Heart right ventricle (tissue), 16 donors: ENCODE measurements at regions not wholly inside any gene's neighbourhood (a gene's known extent, or its start where the extent isn't known, plus 50 kb on each side); places are given as distances from the start of the nearest gene placed in this dataset.

Experiments used
- ATAC-seq, 8 donors: fragments of 200-7000 bp; cut with Tn5 transposase; one replicate each; pipeline ENCODE4 v1.9.1; 2020; ENCODE audit warnings: mild to moderate bottlenecking in 8 of 8, moderate library complexity in 8 of 8, moderate number of reproducible peaks in 1 of 8
- DNase-seq, 2 donors: peaks; one replicate each; pipeline ENCODE4 v3.0.0-alpha.2; 2020
- H3K27ac ChIP-seq, 10 donors: fragments of 200-600 bp; sonication (generic) in 2 of 10; one replicate each; pipeline versions ENCODE4 v1.5.0 to v1.8.0; 2020 to 2022; ENCODE audit warnings: mild to moderate bottlenecking in 3 of 10
- H3K27me3 ChIP-seq, 7 donors: fragments of 200-600 bp; one replicate each; pipeline ENCODE4 v1.8.0; 2021 to 2022; ENCODE audit warnings: mild to moderate bottlenecking in 2 of 7
- H3K36me3 ChIP-seq, 9 donors: fragments of 200-600 bp; sonication (generic) in 1 of 9; one replicate each; pipeline versions ENCODE4 v1.5.0 to v1.8.0; 2020 to 2022; ENCODE audit warnings: mild to moderate bottlenecking in 2 of 9
- H3K4me1 ChIP-seq, 9 donors: fragments of 200-600 bp; sonication (generic) in 1 of 9; one replicate each; pipeline versions ENCODE4 v1.5.0 to v1.8.0; 2020 to 2022; ENCODE audit warnings: mild to moderate bottlenecking in 4 of 9
- H3K4me3 ChIP-seq, 10 donors: fragments of 200-600 bp; sonication (generic) in 2 of 10; one replicate each; pipeline versions ENCODE4 v1.5.0 to v1.8.0; 2020 to 2022; ENCODE audit warnings: mild to moderate bottlenecking in 7 of 10, moderate library complexity in 2 of 10
- H3K9me3 ChIP-seq, 11 donors: fragments of 200-600 bp in 10 of 11; sonication (generic) in 2 of 11; one replicate each; pipeline versions ENCODE4 v1.5.0 to v1.8.0; 2013 to 2022; ENCODE audit warnings: mild to moderate bottlenecking in 2 of 11, control low read depth in 1 of 11, moderate library complexity in 1 of 11
- CTCF ChIP-seq, 9 donors: fragments of 200-600 bp; sonication (generic) in 2 of 9; IDR thresholded peaks; one replicate each; pipeline versions ENCODE4 v1.5.0 to v1.8.0; 2021 to 2022; ENCODE audit warnings: antibody characterized with exemption in 9 of 9, mild to moderate bottlenecking in 5 of 9, moderate library complexity in 1 of 9
- WGBS, 2 donors: extraction: QIAGEN DNeasy Blood & Tissue Kit; methylation state at CpG; one replicate each; pipeline ENCODE4 v1.1.7; 2013; ENCODE audit warnings: inconsistent platforms in 1 of 2; 5-methylcytosine and 5-hydroxymethylcytosine counted together
- intact Hi-C, 10 donors: fragments of 100-400 bp; cut with DNase I; formaldehyde crosslinking; loops; one replicate each; pipeline versions ENCODE4 v1.11.1 to v1.14.2; 2022
- donor health status: Arrhythmogenic right ventricular cardiomyopathy.
- donor health status: ischemic (EF 13 %, LVEDD 7.1; RV severe dilation, severe dysfunction).
- donor health status: healthy with polysubstance abuse.
- donor health status: DM: no; HTN: yes; CAD: no.
- donor health status: DM: no; HTN: no; CAD: no.
- donor health status: ischemic (EF 25% LVEDD 6.9; RV normal size, moderate dysfunction).
- donor health status: ischemic (EF 25% LVEDD 5.7; RV mildly dilated, moderate dysfunction).
- donor health status: healthy.
- donor health status: DM: yes; HTN: yes; CAD: no.
- donor health status: Ischemic cardiomyopathy.
- donor health status: ischemic (EF 35%, LVEDD 5.7; RV mildly dilated, moderate dysfunction).
- donor health status: nonischemic (EF 11% LVEDD 7.7; RV severe dilation, severe dysfunction).
- donor health status: DM: yes; HTN: yes; CAD: no.
- donor health status: PGD.
- donor health status: ischemic (EF 29% LVEDD 5.4; RV normal size, mild dysfunction).
- donor health status: nonischemic (EF 23%, LVEDD 6.1; RV moderate dilation, normal function).

- no peak for TF ChIP-seq CTCF (IDR thresholded peaks at IDR 0.05)
- no peaks in the 10 kb centered on the region for H3K4me1 ChIP-seq
- H3K9me3 ChIP-seq: no peaks in the 10 kb centered on the region
- DNase-seq: no peak
- WGBS, 2 donors: 62 to 66% methylated on average over 2 of the region's 2 CpGs
- H3K4me3 ChIP-seq: no peak overlapping the region
- H3K36me3 ChIP-seq: no peaks in the 10 kb centered on the region
- peaks cover 0 to 4% (median 0%) of the 10 kb centered on the region in 7 donors for H3K27me3 ChIP-seq
- ATAC-seq: no peak
- intact Hi-C loops: no loop called here
- H3K27ac ChIP-seq: no peak overlapping the region
Measured at GRCh38 chr5:13574574-13574973, 369.9 kb downstream of the DNAH5 start.

- Histone ChIP-seq H3K27me3 (peaks cover 0 to 4% (median 0%) of the 10 kb centered on the region in 7 donors), H3K36me3 (no peaks in the 10 kb centered on the region), H3K27ac (no peak overlapping the region), H3K4me1 (no peaks in the 10 kb centered on the region), H3K9me3 (no peaks in the 10 kb centered on the region), H3K4me3 (no peak overlapping the region)
- ATAC-seq (no peak), DNase-seq (no peak)
- TF ChIP-seq CTCF (IDR thresholded peaks at IDR 0.05): no peak
- intact Hi-C loops: no loop called here
- 54 to 70% methylated on average over 4 of the region's 4 CpGs for WGBS, 2 donors
Measured at GRCh38 chr5:13572163-13572562, 372.3 kb downstream of the DNAH5 start.

GRCh38 chr5:13569090-13569715 is 375.3 kb downstream of the DNAH5 start:
- no peaks in the 10 kb centered on the region for H3K4me1 ChIP-seq
- H3K9me3 ChIP-seq: peaks cover 0 to 7% (median 0%) of the 10 kb centered on the region in 11 donors
- no peak for DNase-seq
- H3K27me3 ChIP-seq: peaks cover 0 to 4% (median 0%) of the 10 kb centered on the region in 7 donors
- intact Hi-C loops: loop anchor here in 1 of 10 donors (10.0 kb wide), 1 partner anchor 1844 kb away; no protein-coding TSS in a partner anchor
- no peak for TF ChIP-seq CTCF (IDR thresholded peaks at IDR 0.05)
- 76 to 87% methylated on average over 3 of the region's 3 CpGs for WGBS, 2 donors
- H3K27ac ChIP-seq: no peak overlapping the region
- H3K36me3 ChIP-seq: no peaks in the 10 kb centered on the region
- ATAC-seq: no peak
- H3K4me3 ChIP-seq: no peak overlapping the region

GRCh38 chr5:13567819-13568218 is 376.7 kb downstream of the DNAH5 start:
- intact Hi-C loops: loop anchor here in 1 of 10 donors (10.0 kb wide), 1 partner anchor 1843 kb away; no protein-coding TSS in a partner anchor

More at GRCh38 chr5:13567819-13568218, 376.7 kb downstream of the DNAH5 start:
- DNase-seq: no peak
- Histone ChIP-seq H3K9me3 (peaks cover 0 to 17% (median 4%) of the 10 kb centered on the region in 11 donors), H3K4me1 (no peaks in the 10 kb centered on the region), H3K36me3 (no peaks in the 10 kb centered on the region), H3K27ac (no peak overlapping the region), H3K27me3 (peaks cover 0 to 4% (median 0%) of the 10 kb centered on the region in 7 donors), H3K4me3 (no peak overlapping the region)
- TF ChIP-seq CTCF (IDR thresholded peaks at IDR 0.05): no peak
- no peak for ATAC-seq
